ENCODE measurements at regions not wholly inside any gene's neighbourhood (a gene's known extent, or its start where the extent isn't known, plus 50 kb on each side); places are given as distances from the start of the nearest gene placed in this dataset.

GRCh38 chr10:53702489-53702888, 929.9 kb upstream of the MBL2 start:
- TF ChIP-seq CTCF (conservative IDR thresholded peaks at IDR 0.05) (no peak), EZH2 (IDR thresholded peaks at IDR 0.05; ENCODE audit: low read depth) (no peak)
